PFSK-1 (cell line): ENCODE measurements at regions not wholly inside any gene's neighbourhood (a gene's known extent, or its start where the extent isn't known, plus 50 kb on each side); places are given as distances from the start of the nearest gene placed in this dataset.

Experiments used
- POLR2AphosphoS5 ChIP-seq: IDR thresholded peaks from 2 replicates; pipeline ENCODE4 v1.6.1; 2012; ENCODE audit warnings: low read depth, mild to moderate bottlenecking, control low read depth, low read length, moderate library complexity
- REST ChIP-seq, 2 experiments: IDR thresholded peaks; 2 replicates each; pipeline versions ENCODE4 v1.6.1 to v1.8.0; 2011 to 2012; ENCODE audit warnings: low read depth in 2 of 2, low read length in 2 of 2, control low read depth in 1 of 2, inconsistent platforms in 1 of 2, mild to moderate bottlenecking in 1 of 2, moderate library complexity in 1 of 2; ENCODE audit not compliant: insufficient read depth in 1 of 2
- SIN3A ChIP-seq: IDR thresholded peaks from 2 replicates; pipeline ENCODE4 v1.6.1; 2012; ENCODE audit warnings: mild to moderate bottlenecking, low read length, moderate library complexity, borderline replicate concordance; ENCODE audit not compliant: insufficient read depth
- TAF1 ChIP-seq: IDR thresholded peaks from 2 replicates; pipeline ENCODE4 v1.6.1; 2012; ENCODE audit warnings: low read length, control low read depth, borderline replicate concordance; ENCODE audit not compliant: insufficient read depth

GRCh38 chr2:12041236-12041635 is 294.8 kb downstream of the LPIN1 start:
- TF ChIP-seq TAF1: no peak
- no peak for TF ChIP-seq POLR2AphosphoS5
- no peak for TF ChIP-seq SIN3A
- TF ChIP-seq REST (IDR thresholded peaks at IDR 0.05; ENCODE audit: insufficient read depth in 1 of 2, low read depth in 2 of 2, low read length in 2 of 2): no peak
